ENCODE measurements at regions not wholly inside any gene's neighbourhood (a gene's known extent, or its start where the extent isn't known, plus 50 kb on each side); places are given as distances from the start of the nearest gene placed in this dataset.

GRCh38 chr9:96062031-96062430 lies 186.5 kb downstream of the ERCC6L2 start:
- no peak for TF ChIP-seq CTCF (conservative IDR thresholded peaks at IDR 0.05; ENCODE audit: low read length)
- TF ChIP-seq EZH2phosphoT487 (IDR thresholded peaks at IDR 0.05; ENCODE audit: borderline replicate concordance, low read depth, low read length): no peak
